ENCODE measurements at regions not wholly inside any gene's neighbourhood (a gene's known extent, or its start where the extent isn't known, plus 50 kb on each side); places are given as distances from the start of the nearest gene placed in this dataset.

DNA sequence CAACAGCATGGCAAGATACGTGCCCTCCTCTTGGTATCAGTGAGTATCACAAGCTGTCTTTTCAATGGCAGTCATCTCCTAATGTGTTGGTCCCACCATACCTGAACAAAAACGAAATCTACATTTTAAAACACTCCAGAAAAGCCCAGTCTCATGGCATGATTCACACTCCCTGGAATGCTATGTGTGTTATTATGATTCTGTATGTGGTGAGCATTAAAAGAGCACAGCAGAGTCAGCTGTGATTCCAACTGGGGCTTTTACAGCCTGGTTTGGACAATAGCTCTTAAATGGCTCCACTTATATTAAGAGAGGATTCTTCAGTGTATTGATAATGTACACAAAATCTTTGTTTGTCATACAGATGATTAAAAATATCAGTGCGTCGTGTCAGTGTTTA is 274.1 kb upstream of the GK2 start:
- no peak for TF ChIP-seq POLR2A (IDR thresholded peaks at IDR 0.05)
- TF ChIP-seq, protein P1, sequence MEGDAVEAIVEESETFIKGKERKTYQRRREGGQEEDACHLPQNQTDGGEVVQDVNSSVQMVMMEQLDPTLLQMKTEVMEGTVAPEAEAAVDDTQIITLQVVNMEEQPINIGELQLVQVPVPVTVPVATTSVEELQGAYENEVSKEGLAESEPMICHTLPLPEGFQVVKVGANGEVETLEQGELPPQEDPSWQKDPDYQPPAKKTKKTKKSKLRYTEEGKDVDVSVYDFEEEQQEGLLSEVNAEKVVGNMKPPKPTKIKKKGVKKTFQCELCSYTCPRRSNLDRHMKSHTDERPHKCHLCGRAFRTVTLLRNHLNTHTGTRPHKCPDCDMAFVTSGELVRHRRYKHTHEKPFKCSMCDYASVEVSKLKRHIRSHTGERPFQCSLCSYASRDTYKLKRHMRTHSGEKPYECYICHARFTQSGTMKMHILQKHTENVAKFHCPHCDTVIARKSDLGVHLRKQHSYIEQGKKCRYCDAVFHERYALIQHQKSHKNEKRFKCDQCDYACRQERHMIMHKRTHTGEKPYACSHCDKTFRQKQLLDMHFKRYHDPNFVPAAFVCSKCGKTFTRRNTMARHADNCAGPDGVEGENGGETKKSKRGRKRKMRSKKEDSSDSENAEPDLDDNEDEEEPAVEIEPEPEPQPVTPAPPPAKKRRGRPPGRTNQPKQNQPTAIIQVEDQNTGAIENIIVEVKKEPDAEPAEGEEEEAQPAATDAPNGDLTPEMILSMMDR (IDR thresholded peaks at IDR 0.05): no peak
